ENCODE measurements at regions not wholly inside any gene's neighbourhood (a gene's known extent, or its start where the extent isn't known, plus 50 kb on each side); places are given as distances from the start of the nearest gene placed in this dataset.

- Histone ChIP-seq H3K4me2 (ENCODE audit: low read length) (no peak overlapping the region), H3K36me3 (ENCODE audit: insufficient read depth, low read length) (no peaks in the 10 kb centered on the region), H3K9me2 (ENCODE audit: low read depth, low read length) (no peaks in the 10 kb centered on the region), H3K79me2 (ENCODE audit: insufficient read depth, low read length) (no peaks in the 10 kb centered on the region), H2AFZ (ENCODE audit: low read length) (no peak overlapping the region), H3K9me3 (ENCODE audit: low read length) (no peaks in the 10 kb centered on the region), H3K27ac (ENCODE audit: low read depth, low read length, poor library complexity, severe bottlenecking) (no peak overlapping the region), H3K27me3 (ENCODE audit: insufficient read depth, low read length) (no peaks in the 10 kb centered on the region), H3F3A (ENCODE audit: insufficient read depth, low read length) (no peaks in the 10 kb centered on the region), H3K4me1 (ENCODE audit: insufficient read depth, low read length, severe bottlenecking) (no peaks in the 10 kb centered on the region), H3K9ac (ENCODE audit: low read length) (no peak overlapping the region), H3K4me3 (ENCODE audit: low read depth, low read length, poor library complexity, severe bottlenecking) (no peak overlapping the region), H4K20me1 (ENCODE audit: insufficient read depth, low read length) (no peaks in the 10 kb centered on the region)
- TF ChIP-seq EZH2 (IDR thresholded peaks at IDR 0.05; ENCODE audit: borderline replicate concordance, low read length), result no peak
- TF ChIP-seq, protein P1, sequence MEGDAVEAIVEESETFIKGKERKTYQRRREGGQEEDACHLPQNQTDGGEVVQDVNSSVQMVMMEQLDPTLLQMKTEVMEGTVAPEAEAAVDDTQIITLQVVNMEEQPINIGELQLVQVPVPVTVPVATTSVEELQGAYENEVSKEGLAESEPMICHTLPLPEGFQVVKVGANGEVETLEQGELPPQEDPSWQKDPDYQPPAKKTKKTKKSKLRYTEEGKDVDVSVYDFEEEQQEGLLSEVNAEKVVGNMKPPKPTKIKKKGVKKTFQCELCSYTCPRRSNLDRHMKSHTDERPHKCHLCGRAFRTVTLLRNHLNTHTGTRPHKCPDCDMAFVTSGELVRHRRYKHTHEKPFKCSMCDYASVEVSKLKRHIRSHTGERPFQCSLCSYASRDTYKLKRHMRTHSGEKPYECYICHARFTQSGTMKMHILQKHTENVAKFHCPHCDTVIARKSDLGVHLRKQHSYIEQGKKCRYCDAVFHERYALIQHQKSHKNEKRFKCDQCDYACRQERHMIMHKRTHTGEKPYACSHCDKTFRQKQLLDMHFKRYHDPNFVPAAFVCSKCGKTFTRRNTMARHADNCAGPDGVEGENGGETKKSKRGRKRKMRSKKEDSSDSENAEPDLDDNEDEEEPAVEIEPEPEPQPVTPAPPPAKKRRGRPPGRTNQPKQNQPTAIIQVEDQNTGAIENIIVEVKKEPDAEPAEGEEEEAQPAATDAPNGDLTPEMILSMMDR (IDR thresholded peaks at IDR 0.05; ENCODE audit: low read length), result no peak
Measured at GRCh38 chr13:78078168-78078567, 159.5 kb upstream of the EDNRB start.

GRCh38 chr13:78067290-78067689, 148.7 kb upstream of the EDNRB start:
- no peaks in the 10 kb centered on the region for H3K9me3 ChIP-seq (ENCODE audit: low read length)
- H3K79me2 ChIP-seq (ENCODE audit: insufficient read depth, low read length), result no peaks in the 10 kb centered on the region
- no peaks in the 10 kb centered on the region for H3K27me3 ChIP-seq (ENCODE audit: insufficient read depth, low read length)
- TF ChIP-seq, protein P1 (IDR thresholded peaks at IDR 0.05; ENCODE audit: low read length), result no peak
- no peak for TF ChIP-seq EZH2 (IDR thresholded peaks at IDR 0.05; ENCODE audit: borderline replicate concordance, low read length)
- H3K36me3 ChIP-seq (ENCODE audit: insufficient read depth, low read length), result no peaks in the 10 kb centered on the region
- H3K4me1 ChIP-seq (ENCODE audit: insufficient read depth, low read length, severe bottlenecking), result no peaks in the 10 kb centered on the region
- no peak overlapping the region for H3K9ac ChIP-seq (ENCODE audit: low read length)
- no peaks in the 10 kb centered on the region for H3F3A ChIP-seq (ENCODE audit: insufficient read depth, low read length)
- H3K9me2 ChIP-seq (ENCODE audit: low read depth, low read length), result no peaks in the 10 kb centered on the region
- no peaks in the 10 kb centered on the region for H4K20me1 ChIP-seq (ENCODE audit: insufficient read depth, low read length)
- no peak overlapping the region for H2AFZ ChIP-seq (ENCODE audit: low read length)
- H3K27ac ChIP-seq (ENCODE audit: low read depth, low read length, poor library complexity, severe bottlenecking), result no peak overlapping the region
- no peak overlapping the region for H3K4me2 ChIP-seq (ENCODE audit: low read length)
- no peak overlapping the region for H3K4me3 ChIP-seq (ENCODE audit: low read depth, low read length, poor library complexity, severe bottlenecking)

DNA sequence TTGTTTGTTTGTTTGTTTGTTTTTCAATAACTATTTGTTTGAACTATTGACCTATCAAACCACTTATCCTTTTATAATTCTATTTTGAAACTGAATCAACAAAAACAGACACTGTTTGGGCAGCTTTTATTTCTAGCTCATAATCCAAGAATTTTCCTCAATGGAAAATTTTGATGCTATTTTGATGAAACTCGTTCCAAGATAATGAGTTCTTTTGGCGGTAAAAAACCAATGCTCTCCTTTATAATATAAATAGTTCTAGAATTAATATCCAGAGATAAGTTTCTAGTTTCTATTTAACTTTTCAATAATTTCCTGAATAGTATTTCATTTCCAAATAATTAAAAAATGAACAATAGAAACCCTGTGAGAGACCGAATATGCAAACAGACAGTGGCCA, 146.5 kb upstream of the EDNRB start:
- TF ChIP-seq, protein P1 (IDR thresholded peaks at IDR 0.05; ENCODE audit: low read length), result no peak
- TF ChIP-seq EZH2 (IDR thresholded peaks at IDR 0.05; ENCODE audit: borderline replicate concordance, low read length), result no peak
- Histone ChIP-seq H2AFZ (ENCODE audit: low read length) (no peak overlapping the region), H3K27me3 (ENCODE audit: insufficient read depth, low read length) (no peaks in the 10 kb centered on the region), H3K79me2 (ENCODE audit: insufficient read depth, low read length) (no peaks in the 10 kb centered on the region), H3K4me3 (ENCODE audit: low read depth, low read length, poor library complexity, severe bottlenecking) (no peak overlapping the region), H3K9me3 (ENCODE audit: low read length) (no peaks in the 10 kb centered on the region), H3K9ac (ENCODE audit: low read length) (no peak overlapping the region), H3K36me3 (ENCODE audit: insufficient read depth, low read length) (no peaks in the 10 kb centered on the region), H4K20me1 (ENCODE audit: insufficient read depth, low read length) (no peaks in the 10 kb centered on the region), H3K4me1 (ENCODE audit: insufficient read depth, low read length, severe bottlenecking) (no peaks in the 10 kb centered on the region), H3K27ac (ENCODE audit: low read depth, low read length, poor library complexity, severe bottlenecking) (no peak overlapping the region), H3K9me2 (ENCODE audit: low read depth, low read length) (no peaks in the 10 kb centered on the region), H3K4me2 (ENCODE audit: low read length) (no peak overlapping the region), H3F3A (ENCODE audit: insufficient read depth, low read length) (no peaks in the 10 kb centered on the region)

Data from OCI-LY1 (cell line).